ENCODE measurements at regions not wholly inside any gene's neighbourhood (a gene's known extent, or its start where the extent isn't known, plus 50 kb on each side); places are given as distances from the start of the nearest gene placed in this dataset.

DNA sequence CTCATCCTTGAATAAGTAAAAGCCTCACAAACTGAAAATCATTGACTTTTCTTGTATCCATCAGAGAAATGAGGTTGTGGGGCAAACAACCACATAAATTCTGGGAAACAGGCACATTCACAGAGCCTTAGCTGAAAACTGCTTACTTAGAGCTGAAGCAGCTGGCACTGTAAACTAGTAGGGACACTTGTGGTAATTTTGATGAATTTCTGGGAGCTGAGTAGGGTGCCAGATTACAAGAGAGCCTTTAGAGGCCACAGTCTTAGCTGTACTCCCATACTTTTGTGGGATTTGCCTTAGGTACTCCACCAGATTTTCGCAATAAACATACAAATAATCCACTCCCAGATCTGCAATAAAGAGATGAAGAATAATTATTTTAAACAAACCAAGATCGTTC lies 315.2 kb downstream of the TMX3 start:
- in situ Hi-C loops (cut with MboI; ENCODE audit: low pct_ligation_motif_present in 1 of 4, low pct_unique_long_range_greater_than_20kb in 1 of 4, low sequenced_read_pairs in 3 of 4) = no loop called here

GRCh38 chr18:68397241-68398035 lies 317.5 kb downstream of the TMX3 start:
- no peaks in the 10 kb centered on the region for H3K27me3 ChIP-seq
- H3K4me1 ChIP-seq = no peaks in the 10 kb centered on the region
- in situ Hi-C loops (cut with MboI; ENCODE audit: low pct_ligation_motif_present in 1 of 4, low pct_unique_long_range_greater_than_20kb in 1 of 4, low sequenced_read_pairs in 3 of 4) (no loop called here), intact Hi-C loops (cut with DNase I; ENCODE audit: low total_unique reads) (no loop called here)
- TF ChIP-seq POLR2AphosphoS5 (IDR thresholded peaks at IDR 0.05) (no peak), CTCF (IDR thresholded peaks at IDR 0.05) (no peak), EP300 (IDR thresholded peaks at IDR 0.05; ENCODE audit: low read depth) (no peak), POLR2A (IDR thresholded peaks at IDR 0.05) (no peak)
- no peaks in the 10 kb centered on the region for H3K9me3 ChIP-seq
- 58 to 72% methylated on average over 6 of the region's 6 CpGs for WGBS, 2 donors (ENCODE audit: low coverage in 1 of 2)
- H3K4me3 ChIP-seq = no peak overlapping the region
- DNase-seq = no peak
- H3K36me3 ChIP-seq = no peaks in the 10 kb centered on the region
- no peak overlapping the region for H3K27ac ChIP-seq

More for the DNA sequence above, 315.2 kb downstream of the TMX3 start:
- WGBS, 2 donors (ENCODE audit: low coverage in 1 of 2) = 34 to 72% methylated on average over 2 of the region's 2 CpGs
- intact Hi-C loops (cut with DNase I; ENCODE audit: low total_unique reads) = no loop called here
- no peaks in the 10 kb centered on the region for H3K9me3 ChIP-seq
- H3K4me3 ChIP-seq = no peak overlapping the region
- H3K27ac ChIP-seq = no peak overlapping the region
- no peaks in the 10 kb centered on the region for H3K36me3 ChIP-seq
- H3K4me1 ChIP-seq = no peaks in the 10 kb centered on the region
- no peaks in the 10 kb centered on the region for H3K27me3 ChIP-seq
- no peak for TF ChIP-seq EP300 (IDR thresholded peaks at IDR 0.05; ENCODE audit: low read depth)
- no peak for TF ChIP-seq POLR2A (IDR thresholded peaks at IDR 0.05)
- TF ChIP-seq POLR2AphosphoS5 (IDR thresholded peaks at IDR 0.05) = no peak
- TF ChIP-seq CTCF (IDR thresholded peaks at IDR 0.05) = no peak
- DNase-seq = no peak

DNA sequence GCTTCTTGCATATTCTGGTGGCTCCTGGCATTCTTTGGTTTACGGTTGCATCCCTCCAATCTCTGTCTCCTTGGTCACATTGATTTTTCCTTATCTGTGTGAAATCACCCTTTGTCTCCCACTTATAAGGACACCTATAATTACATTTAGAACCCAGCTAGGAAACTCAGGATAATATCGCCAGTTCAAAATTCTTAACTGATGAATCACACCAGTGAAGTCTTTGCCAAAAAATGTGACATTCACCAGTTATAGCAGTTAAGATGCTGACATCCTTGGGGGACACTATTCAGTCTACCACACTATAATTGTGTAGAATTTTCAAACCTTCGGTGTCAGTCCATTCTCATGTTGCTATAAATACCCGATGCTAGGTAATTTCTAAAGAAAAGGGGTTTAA lies 320.2 kb downstream of the TMX3 start:
- H3K9me3 ChIP-seq = no peaks in the 10 kb centered on the region
- no peak overlapping the region for H3K27ac ChIP-seq
- in situ Hi-C loops (cut with MboI; ENCODE audit: low pct_ligation_motif_present in 1 of 4, low pct_unique_long_range_greater_than_20kb in 1 of 4, low sequenced_read_pairs in 3 of 4) (no loop called here), intact Hi-C loops (cut with DNase I; ENCODE audit: low total_unique reads) (no loop called here)
- WGBS, 2 donors (ENCODE audit: low coverage in 1 of 2) = 65 to 78% methylated on average over 2 to 4 of the region's 4 CpGs
- no peaks in the 10 kb centered on the region for H3K4me1 ChIP-seq
- TF ChIP-seq CTCF (IDR thresholded peaks at IDR 0.05) = no peak
- no peaks in the 10 kb centered on the region for H3K36me3 ChIP-seq
- no peak overlapping the region for H3K4me3 ChIP-seq
- DNase-seq = no peak
- no peaks in the 10 kb centered on the region for H3K27me3 ChIP-seq

DNA sequence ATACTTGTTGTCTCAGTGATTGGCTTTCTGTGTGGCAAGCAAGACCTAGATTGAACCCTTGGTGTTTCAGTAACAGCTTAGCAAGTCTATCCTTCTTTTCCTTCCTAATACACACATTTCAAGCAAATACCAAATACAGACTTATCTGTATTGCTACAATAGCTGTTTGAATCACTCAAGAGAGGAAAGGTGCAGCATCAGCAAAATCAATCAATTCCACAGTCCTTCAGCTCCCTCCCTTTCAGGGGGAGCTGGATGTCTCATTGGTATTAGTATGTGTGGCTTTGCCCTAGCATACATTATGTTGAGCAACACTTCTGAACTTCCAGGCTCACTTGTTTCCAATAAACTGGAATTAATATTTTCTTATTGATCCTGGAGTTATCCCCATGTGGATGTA lies 323.1 kb downstream of the TMX3 start:
- no peak for DNase-seq
- in situ Hi-C loops (cut with MboI; ENCODE audit: low pct_ligation_motif_present in 1 of 4, low pct_unique_long_range_greater_than_20kb in 1 of 4, low sequenced_read_pairs in 3 of 4) = no loop called here
- Histone ChIP-seq H3K27ac (no peak overlapping the region), H3K27me3 (no peaks in the 10 kb centered on the region), H3K36me3 (no peaks in the 10 kb centered on the region), H3K4me1 (no peaks in the 10 kb centered on the region), H3K9me3 (no peaks in the 10 kb centered on the region), H3K4me3 (no peak overlapping the region)
- intact Hi-C loops (cut with DNase I; ENCODE audit: low total_unique reads) = no loop called here
- TF ChIP-seq POLR2AphosphoS5 (IDR thresholded peaks at IDR 0.05) (no peak), EP300 (IDR thresholded peaks at IDR 0.05; ENCODE audit: low read depth) (no peak), CTCF (IDR thresholded peaks at IDR 0.05) (no peak), POLR2A (IDR thresholded peaks at IDR 0.05) (no peak)
